Keratinocyte (primary cell): ENCODE measurements at regions not wholly inside any gene's neighbourhood (a gene's known extent, or its start where the extent isn't known, plus 50 kb on each side); places are given as distances from the start of the nearest gene placed in this dataset.

ENCODE experiments used
- DNase-seq: peaks from one replicate; pipeline ENCODE4 v3.0.0-alpha.2; 2011; ENCODE audit warnings: low read depth, missing footprints, low spot score
- FAIRE-seq: peaks from 2 replicates; lab custom pipeline; 2011; peaks lifted over from hg19 to GRCh38; lab: Jason Lieb, UNC
- H2AFZ ChIP-seq: 2 replicates; pipeline ENCODE4 v1.6.0; 2012; ENCODE audit warnings: low read length, control low read depth, inconsistent platforms; ENCODE audit not compliant: control insufficient read depth
- H3K27ac ChIP-seq: 2 replicates; pipeline ENCODE4 v1.5.1; 2011; ENCODE audit warnings: low read length; ENCODE audit not compliant: control insufficient read depth, insufficient read depth
- H3K27me3 ChIP-seq: 3 replicates; pipeline ENCODE4 v1.6.0; 2011; ENCODE audit warnings: low read length; ENCODE audit not compliant: control insufficient read depth, insufficient read depth; ENCODE audit errors: extremely low read depth
- H3K36me3 ChIP-seq, 2 experiments: 2 replicates in 1 of 2; 3 replicates in 1 of 2; pipeline ENCODE4 v1.5.1; 2011; ENCODE audit warnings: low read length in 2 of 2, mild to moderate bottlenecking in 1 of 2; ENCODE audit not compliant: control insufficient read depth in 2 of 2, insufficient read depth in 2 of 2; ENCODE audit errors: extremely low read depth in 1 of 2
- H3K4me1 ChIP-seq: 3 replicates; pipeline ENCODE4 v1.5.1; 2011; ENCODE audit warnings: low read length; ENCODE audit not compliant: control insufficient read depth, insufficient read depth; ENCODE audit errors: extremely low read depth
- H3K4me2 ChIP-seq: 3 replicates; pipeline ENCODE4 v1.6.0; 2011; ENCODE audit warnings: low read depth, low read length; ENCODE audit not compliant: control insufficient read depth, insufficient read depth; ENCODE audit errors: extremely low read depth
- H3K4me3 ChIP-seq, 3 experiments: fragments of 200-600 bp in 1 of 3; sonication (generic) in 1 of 3; 2 replicates in 2 of 3; 3 replicates in 1 of 3; pipeline ENCODE4 v1.5.1; 2011 to 2016; ENCODE audit warnings: low read length in 3 of 3, mild to moderate bottlenecking in 3 of 3, control low read depth in 2 of 3, inconsistent platforms in 1 of 3, low read depth in 1 of 3, mixed read lengths in 1 of 3, mixed run types in 1 of 3, moderate library complexity in 1 of 3; ENCODE audit not compliant: control insufficient read depth in 2 of 3, insufficient read depth in 2 of 3; ENCODE audit errors: extremely low read depth in 1 of 3
- H3K79me2 ChIP-seq: 2 replicates; pipeline ENCODE4 v1.6.0; 2012; ENCODE audit warnings: low read length; ENCODE audit not compliant: control insufficient read depth, insufficient read depth
- H3K9ac ChIP-seq: 3 replicates; pipeline ENCODE4 v1.6.0; 2011; ENCODE audit warnings: low read length; ENCODE audit not compliant: control insufficient read depth, insufficient read depth; ENCODE audit errors: extremely low read depth
- H3K9me1 ChIP-seq: 3 replicates; pipeline ENCODE4 v1.6.0; 2011; ENCODE audit warnings: low read length; ENCODE audit not compliant: control insufficient read depth, insufficient read depth; ENCODE audit errors: extremely low read depth
- H3K9me3 ChIP-seq: 2 replicates; pipeline ENCODE4 v1.5.1; 2012; ENCODE audit warnings: low read depth, low read length; ENCODE audit not compliant: control insufficient read depth
- H4K20me1 ChIP-seq: 3 replicates; pipeline ENCODE4 v1.6.0; 2011; ENCODE audit warnings: low read length; ENCODE audit not compliant: control insufficient read depth, insufficient read depth; ENCODE audit errors: extremely low read depth
- EZH2 ChIP-seq: IDR thresholded peaks from one replicate; pipeline ENCODE4 v1.6.1; 2012; ENCODE audit warnings: inconsistent platforms, mild to moderate bottlenecking, low read length, moderate library complexity
- dilution Hi-C: fragments of 300-500 bp; cut with MboI; formaldehyde crosslinking; loops from one replicate; pipeline ENCODE4 v1.7.0; 2020; ENCODE audit warnings: low sequenced_read_pairs; ENCODE audit not compliant: extremely low pct_ligation_motif_present
- TF ChIP-seq, protein P1 (sequence below), 3 experiments: IDR thresholded peaks in 1 of 3; conservative IDR thresholded peaks in 1 of 3; optimal IDR thresholded peaks in 1 of 3; 2 replicates in 2 of 3; 3 replicates in 1 of 3; pipeline versions ENCODE3 to v1.5.1; 2011; ENCODE audit warnings: low read length in 3 of 3, mild to moderate bottlenecking in 3 of 3, moderate library complexity in 2 of 3, control low read depth in 1 of 3, inconsistent platforms in 1 of 3; ENCODE audit not compliant: insufficient read depth in 2 of 3; ENCODE audit errors: extremely low read depth in 1 of 3

- TF ChIP-seq, protein P1, sequence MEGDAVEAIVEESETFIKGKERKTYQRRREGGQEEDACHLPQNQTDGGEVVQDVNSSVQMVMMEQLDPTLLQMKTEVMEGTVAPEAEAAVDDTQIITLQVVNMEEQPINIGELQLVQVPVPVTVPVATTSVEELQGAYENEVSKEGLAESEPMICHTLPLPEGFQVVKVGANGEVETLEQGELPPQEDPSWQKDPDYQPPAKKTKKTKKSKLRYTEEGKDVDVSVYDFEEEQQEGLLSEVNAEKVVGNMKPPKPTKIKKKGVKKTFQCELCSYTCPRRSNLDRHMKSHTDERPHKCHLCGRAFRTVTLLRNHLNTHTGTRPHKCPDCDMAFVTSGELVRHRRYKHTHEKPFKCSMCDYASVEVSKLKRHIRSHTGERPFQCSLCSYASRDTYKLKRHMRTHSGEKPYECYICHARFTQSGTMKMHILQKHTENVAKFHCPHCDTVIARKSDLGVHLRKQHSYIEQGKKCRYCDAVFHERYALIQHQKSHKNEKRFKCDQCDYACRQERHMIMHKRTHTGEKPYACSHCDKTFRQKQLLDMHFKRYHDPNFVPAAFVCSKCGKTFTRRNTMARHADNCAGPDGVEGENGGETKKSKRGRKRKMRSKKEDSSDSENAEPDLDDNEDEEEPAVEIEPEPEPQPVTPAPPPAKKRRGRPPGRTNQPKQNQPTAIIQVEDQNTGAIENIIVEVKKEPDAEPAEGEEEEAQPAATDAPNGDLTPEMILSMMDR (optimal IDR thresholded peaks at IDR 0.05 in 1 of 3, IDR thresholded peaks at IDR 0.05 in 1 of 3, conservative IDR thresholded peaks at IDR 0.05 in 1 of 3; ENCODE audit: extremely low read depth in 1 of 3, insufficient read depth in 2 of 3, low read length in 3 of 3), result no peak
- TF ChIP-seq EZH2, result no peak
- Histone ChIP-seq H3K9me3 (no peaks in the 10 kb centered on the region), H3K4me2 (peak overlapping the region; percentile 19), H3K27me3 (no peaks in the 10 kb centered on the region), H2AFZ (no peak overlapping the region), H3K4me3 (no peak overlapping the region), H4K20me1 (no peaks in the 10 kb centered on the region), H3K9ac (no peak overlapping the region), H3K79me2 (no peaks in the 10 kb centered on the region), H3K36me3 (no peaks in the 10 kb centered on the region), H3K9me1 (no peaks in the 10 kb centered on the region), H3K4me1 (peaks cover 30% of the 10 kb centered on the region), H3K27ac (peak overlapping the region; percentile 15)
- dilution Hi-C loops, result no loop called here
- FAIRE-seq (peak; percentile 99), DNase-seq (peak; percentile 97)
Observed at GRCh38 chr5:111997711-111998110, 240.7 kb upstream of the NREP start.

GRCh38 chr5:111997308-111997707 lies 240.3 kb upstream of the NREP start:
- peak overlapping the region; percentile 3 for H3K27ac ChIP-seq
- dilution Hi-C loops, result no loop called here
- no peaks in the 10 kb centered on the region for H3K27me3 ChIP-seq
- no peak overlapping the region for H3K9ac ChIP-seq
- H3K4me1 ChIP-seq, result peaks cover 30% of the 10 kb centered on the region
- DNase-seq (no peak), FAIRE-seq (peak; percentile 62)
- no peaks in the 10 kb centered on the region for H4K20me1 ChIP-seq
- H2AFZ ChIP-seq, result no peak overlapping the region
- no peaks in the 10 kb centered on the region for H3K9me1 ChIP-seq
- H3K4me2 ChIP-seq, result no peak overlapping the region
- H3K4me3 ChIP-seq, result no peak overlapping the region
- H3K36me3 ChIP-seq, result no peaks in the 10 kb centered on the region
- TF ChIP-seq EZH2, result no peak
- TF ChIP-seq, protein P1 (optimal IDR thresholded peaks at IDR 0.05 in 1 of 3, IDR thresholded peaks at IDR 0.05 in 1 of 3, conservative IDR thresholded peaks at IDR 0.05 in 1 of 3; ENCODE audit: extremely low read depth in 1 of 3, insufficient read depth in 2 of 3, low read length in 3 of 3), result no peak
- H3K79me2 ChIP-seq, result no peaks in the 10 kb centered on the region
- no peaks in the 10 kb centered on the region for H3K9me3 ChIP-seq
